ENCODE measurements at regions not wholly inside any gene's neighbourhood (a gene's known extent, or its start where the extent isn't known, plus 50 kb on each side); places are given as distances from the start of the nearest gene placed in this dataset.

DNA sequence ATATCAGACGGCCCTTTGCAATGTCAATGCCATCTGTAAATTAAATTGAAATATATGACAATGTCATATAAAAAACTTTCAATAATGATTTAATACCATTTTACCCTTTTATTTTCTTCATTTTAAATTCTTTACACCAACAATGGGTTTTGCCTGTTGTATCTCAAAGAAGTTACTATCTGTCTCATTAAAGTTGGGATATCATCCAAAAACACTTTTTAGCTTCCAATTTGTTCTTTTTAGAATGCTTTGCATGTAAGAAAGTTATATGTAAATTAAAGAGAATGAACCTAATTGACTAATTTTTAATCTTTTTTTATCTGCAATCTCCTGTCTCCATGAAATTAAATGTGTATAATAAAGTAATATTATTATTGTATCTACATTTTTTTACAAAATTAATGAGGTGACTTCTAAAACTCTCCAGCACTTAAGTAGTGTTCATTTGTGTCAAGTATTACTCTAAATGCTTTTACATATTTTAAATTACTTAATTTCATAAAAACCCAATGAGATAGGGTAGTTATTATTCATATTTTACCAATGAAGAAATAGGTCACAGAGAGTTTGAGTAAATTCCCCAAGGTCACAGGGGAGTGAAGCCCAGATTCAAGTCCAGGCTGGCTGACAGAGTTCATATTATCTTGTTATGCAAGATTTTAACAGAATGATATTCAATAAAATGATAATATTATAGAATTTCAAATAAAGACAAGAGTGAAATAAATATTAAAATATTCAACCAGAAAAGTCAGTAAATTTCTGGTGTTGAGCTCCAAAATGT is 673.0 kb upstream of the FLRT2 start:
- Mint-ChIP-seq H3K4me1 (no peaks in the 10 kb centered on the region), H3K4me3 (no peak overlapping the region), H3K27me3 (ENCODE audit: low read depth) (no peaks in the 10 kb centered on the region), H3K27ac (ENCODE audit: unreplicated experiment) (no peak overlapping the region), H3K36me3 (ENCODE audit: low read depth) (no peaks in the 10 kb centered on the region), H3K9me3 (peaks cover 2% of the 10 kb centered on the region)
- TF ChIP-seq, protein P1, sequence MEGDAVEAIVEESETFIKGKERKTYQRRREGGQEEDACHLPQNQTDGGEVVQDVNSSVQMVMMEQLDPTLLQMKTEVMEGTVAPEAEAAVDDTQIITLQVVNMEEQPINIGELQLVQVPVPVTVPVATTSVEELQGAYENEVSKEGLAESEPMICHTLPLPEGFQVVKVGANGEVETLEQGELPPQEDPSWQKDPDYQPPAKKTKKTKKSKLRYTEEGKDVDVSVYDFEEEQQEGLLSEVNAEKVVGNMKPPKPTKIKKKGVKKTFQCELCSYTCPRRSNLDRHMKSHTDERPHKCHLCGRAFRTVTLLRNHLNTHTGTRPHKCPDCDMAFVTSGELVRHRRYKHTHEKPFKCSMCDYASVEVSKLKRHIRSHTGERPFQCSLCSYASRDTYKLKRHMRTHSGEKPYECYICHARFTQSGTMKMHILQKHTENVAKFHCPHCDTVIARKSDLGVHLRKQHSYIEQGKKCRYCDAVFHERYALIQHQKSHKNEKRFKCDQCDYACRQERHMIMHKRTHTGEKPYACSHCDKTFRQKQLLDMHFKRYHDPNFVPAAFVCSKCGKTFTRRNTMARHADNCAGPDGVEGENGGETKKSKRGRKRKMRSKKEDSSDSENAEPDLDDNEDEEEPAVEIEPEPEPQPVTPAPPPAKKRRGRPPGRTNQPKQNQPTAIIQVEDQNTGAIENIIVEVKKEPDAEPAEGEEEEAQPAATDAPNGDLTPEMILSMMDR (conservative IDR thresholded peaks at IDR 0.05) = no peak
- no peak for DNase-seq (ENCODE audit: low read depth, low spot score)

DNA sequence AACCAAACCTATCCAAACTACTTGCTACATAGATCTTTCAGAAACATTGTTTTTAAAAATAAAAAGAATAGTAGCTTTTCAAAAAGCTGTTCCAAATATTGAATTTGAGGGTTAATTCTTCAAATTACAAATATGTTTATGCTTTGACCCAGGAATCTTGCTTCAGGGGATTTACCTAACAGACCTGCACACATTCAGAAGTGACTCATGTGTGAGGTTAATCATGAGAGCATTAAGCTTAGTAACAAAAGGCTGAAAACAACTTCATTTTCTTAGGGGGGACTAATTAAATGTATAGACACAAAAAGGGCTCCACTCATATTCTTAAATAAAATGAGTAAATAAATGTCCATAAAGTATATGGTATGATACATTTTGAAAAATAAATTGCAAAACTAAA is 672.4 kb upstream of the FLRT2 start:
- Mint-ChIP-seq H3K9me3 (peaks cover 2% of the 10 kb centered on the region), H3K27me3 (ENCODE audit: low read depth) (no peaks in the 10 kb centered on the region), H3K4me3 (no peak overlapping the region), H3K36me3 (ENCODE audit: low read depth) (no peaks in the 10 kb centered on the region), H3K4me1 (no peaks in the 10 kb centered on the region), H3K27ac (ENCODE audit: unreplicated experiment) (no peak overlapping the region)
- TF ChIP-seq, protein P1 (conservative IDR thresholded peaks at IDR 0.05) = no peak
- DNase-seq (ENCODE audit: low read depth, low spot score) = no peak

DNA sequence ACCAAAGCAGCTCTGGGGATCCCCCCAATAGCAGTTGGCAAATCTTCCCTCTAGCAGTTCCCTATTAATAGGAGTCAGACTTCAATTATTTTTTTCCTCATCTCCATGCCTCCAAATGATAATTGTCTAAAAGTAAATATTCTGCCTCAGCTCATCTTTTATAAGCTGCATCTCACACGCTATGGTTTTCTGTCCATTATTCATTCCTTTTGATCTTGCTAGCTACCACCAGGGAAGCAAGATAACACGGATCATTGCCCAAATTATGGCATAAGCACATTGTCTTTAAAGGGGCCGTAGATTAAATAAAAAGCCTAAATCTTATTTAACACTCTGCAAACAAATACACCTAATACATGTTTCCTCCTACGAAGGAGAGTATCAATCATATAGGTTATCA is 670.8 kb upstream of the FLRT2 start:
- Mint-ChIP-seq H3K27me3 (ENCODE audit: low read depth) (no peaks in the 10 kb centered on the region), H3K4me3 (no peak overlapping the region), H3K36me3 (ENCODE audit: low read depth) (no peaks in the 10 kb centered on the region), H3K9me3 (peaks cover 4% of the 10 kb centered on the region), H3K27ac (ENCODE audit: unreplicated experiment) (no peak overlapping the region), H3K4me1 (no peaks in the 10 kb centered on the region)
- DNase-seq (ENCODE audit: low read depth, low spot score) = no peak
- TF ChIP-seq, protein P1 (conservative IDR thresholded peaks at IDR 0.05) = no peak

DNA sequence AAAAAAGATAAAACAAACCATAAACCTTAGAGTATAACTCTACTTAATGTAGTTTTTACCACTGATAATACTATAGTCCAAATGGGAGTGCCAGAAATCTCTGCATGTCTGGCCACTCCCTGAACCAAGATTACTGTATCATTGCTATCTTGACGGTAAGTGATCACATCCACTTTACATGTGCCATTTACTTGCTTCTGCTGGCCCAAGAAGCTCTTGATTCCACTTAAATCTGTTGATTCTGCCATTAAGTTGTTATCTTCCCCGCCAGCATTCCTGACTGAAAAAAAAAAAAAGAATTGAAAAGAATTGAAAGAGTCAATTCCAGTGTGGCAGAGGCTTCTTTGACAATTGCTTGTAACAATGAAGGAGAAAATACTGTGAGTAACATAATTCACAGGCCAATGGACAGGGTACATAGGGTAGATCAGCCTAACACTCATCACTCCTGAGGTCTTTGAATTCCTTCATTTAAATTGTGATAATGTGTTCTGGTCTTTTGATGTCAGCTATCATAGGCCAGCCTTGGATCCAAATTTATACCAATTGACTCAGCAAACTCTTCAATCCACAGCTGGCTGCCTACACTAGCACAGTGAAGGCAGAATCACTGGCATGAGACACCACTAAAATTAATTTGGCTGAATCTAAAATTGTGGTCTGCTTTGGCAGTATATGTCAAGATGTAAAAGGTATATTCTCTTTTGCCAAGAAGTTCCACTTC is 665.2 kb upstream of the FLRT2 start:
- DNase-seq (ENCODE audit: low read depth, low spot score) = no peak
- Mint-ChIP-seq H3K36me3 (ENCODE audit: low read depth) (no peaks in the 10 kb centered on the region), H3K4me1 (no peaks in the 10 kb centered on the region), H3K27me3 (ENCODE audit: low read depth) (no peaks in the 10 kb centered on the region), H3K4me3 (no peak overlapping the region), H3K27ac (ENCODE audit: unreplicated experiment) (no peak overlapping the region), H3K9me3 (peaks cover 4% of the 10 kb centered on the region)
- TF ChIP-seq, protein P1 (conservative IDR thresholded peaks at IDR 0.05) = no peak

DNA sequence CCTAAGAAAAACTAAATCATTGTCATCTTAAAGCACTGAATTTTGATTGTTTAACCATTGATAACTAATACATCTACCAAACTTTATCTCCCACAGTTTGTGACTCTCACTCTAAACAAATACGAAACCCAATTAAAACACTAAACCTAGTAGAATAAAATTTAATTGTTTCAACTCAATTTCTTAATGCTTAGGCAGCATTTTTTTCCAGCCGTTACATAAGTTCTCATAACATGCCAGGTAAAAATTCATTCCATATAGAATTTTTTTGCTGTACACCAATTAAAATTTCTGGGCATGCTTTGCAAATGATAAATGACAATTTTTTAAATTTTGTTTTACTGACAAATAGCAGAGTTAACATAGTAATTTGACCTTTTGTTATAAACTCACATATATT is 658.2 kb upstream of the FLRT2 start:
- peaks cover 3% of the 10 kb centered on the region for H3K9me3 Mint-ChIP-seq
- TF ChIP-seq, protein P1 (conservative IDR thresholded peaks at IDR 0.05) = no peak
- DNase-seq (ENCODE audit: low read depth, low spot score) = no peak
- H3K4me1 Mint-ChIP-seq = peaks cover 8% of the 10 kb centered on the region
- no peaks in the 10 kb centered on the region for H3K27me3 Mint-ChIP-seq (ENCODE audit: low read depth)
- H3K36me3 Mint-ChIP-seq (ENCODE audit: low read depth) = no peaks in the 10 kb centered on the region
- no peak overlapping the region for H3K27ac Mint-ChIP-seq (ENCODE audit: unreplicated experiment)
- no peak overlapping the region for H3K4me3 Mint-ChIP-seq
